ENCODE measurements at regions not wholly inside any gene's neighbourhood (a gene's known extent, or its start where the extent isn't known, plus 50 kb on each side); places are given as distances from the start of the nearest gene placed in this dataset.

DNA sequence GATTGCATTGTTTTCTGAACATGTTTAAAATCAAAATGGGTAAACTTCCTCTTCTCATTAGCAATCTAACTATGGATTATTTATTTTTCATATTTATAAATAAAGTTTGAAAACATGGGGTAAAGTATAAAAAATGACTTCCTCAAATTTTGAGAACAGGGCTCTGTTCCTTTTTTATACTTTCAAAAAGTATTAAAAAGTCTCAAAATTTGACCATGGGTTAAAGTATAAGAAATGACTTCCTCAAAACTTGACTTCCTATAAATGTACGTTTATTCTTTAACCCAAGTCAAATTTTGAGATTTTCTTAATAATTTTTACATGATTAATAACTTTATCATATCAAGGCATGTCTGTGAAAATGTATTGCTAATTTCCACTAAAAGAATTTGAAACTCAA lies 512.4 kb downstream of the GALR1 start:
- TF ChIP-seq, protein P1, sequence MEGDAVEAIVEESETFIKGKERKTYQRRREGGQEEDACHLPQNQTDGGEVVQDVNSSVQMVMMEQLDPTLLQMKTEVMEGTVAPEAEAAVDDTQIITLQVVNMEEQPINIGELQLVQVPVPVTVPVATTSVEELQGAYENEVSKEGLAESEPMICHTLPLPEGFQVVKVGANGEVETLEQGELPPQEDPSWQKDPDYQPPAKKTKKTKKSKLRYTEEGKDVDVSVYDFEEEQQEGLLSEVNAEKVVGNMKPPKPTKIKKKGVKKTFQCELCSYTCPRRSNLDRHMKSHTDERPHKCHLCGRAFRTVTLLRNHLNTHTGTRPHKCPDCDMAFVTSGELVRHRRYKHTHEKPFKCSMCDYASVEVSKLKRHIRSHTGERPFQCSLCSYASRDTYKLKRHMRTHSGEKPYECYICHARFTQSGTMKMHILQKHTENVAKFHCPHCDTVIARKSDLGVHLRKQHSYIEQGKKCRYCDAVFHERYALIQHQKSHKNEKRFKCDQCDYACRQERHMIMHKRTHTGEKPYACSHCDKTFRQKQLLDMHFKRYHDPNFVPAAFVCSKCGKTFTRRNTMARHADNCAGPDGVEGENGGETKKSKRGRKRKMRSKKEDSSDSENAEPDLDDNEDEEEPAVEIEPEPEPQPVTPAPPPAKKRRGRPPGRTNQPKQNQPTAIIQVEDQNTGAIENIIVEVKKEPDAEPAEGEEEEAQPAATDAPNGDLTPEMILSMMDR (IDR thresholded peaks at IDR 0.05): no peak
- TF ChIP-seq POLR2A (IDR thresholded peaks at IDR 0.05) (no peak), POLR2AphosphoS5 (IDR thresholded peaks at IDR 0.05) (no peak)
